Left ventricle myocardium inferior (tissue), 1 donor: ENCODE measurements at regions not wholly inside any gene's neighbourhood (a gene's known extent, or its start where the extent isn't known, plus 50 kb on each side); places are given as distances from the start of the nearest gene placed in this dataset.

Experiments
- DNase-seq: peaks from one replicate; pipeline ENCODE4 v3.0.0-alpha.2; 2020
- H3K27ac ChIP-seq: fragments of 200-600 bp; replicated peaks from 2 replicates; pipeline ENCODE4 v1.8.0; 2021
- H3K27me3 ChIP-seq: fragments of 200-600 bp; 2 replicates; pipeline ENCODE4 v1.8.0; 2021; ENCODE audit warnings: low read depth
- H3K36me3 ChIP-seq: fragments of 200-600 bp; 2 replicates; pipeline ENCODE4 v1.8.0; 2021
- H3K4me1 ChIP-seq: fragments of 200-600 bp; 2 replicates; pipeline ENCODE4 v1.8.0; 2021
- H3K4me3 ChIP-seq: fragments of 200-600 bp; 2 replicates; pipeline ENCODE4 v1.8.0; 2021; ENCODE audit warnings: mild to moderate bottlenecking, moderate library complexity
- H3K9me3 ChIP-seq: fragments of 200-600 bp; replicated peaks from 2 replicates; pipeline ENCODE4 v1.8.0; 2021
- CTCF ChIP-seq: fragments of 200-600 bp; IDR thresholded peaks from 2 replicates; pipeline ENCODE4 v1.8.0; 2021; ENCODE audit warnings: antibody characterized with exemption, mild to moderate bottlenecking, borderline replicate concordance
- intact Hi-C: fragments of 100-400 bp; cut with micrococcal nuclease; formaldehyde crosslinking; loops from one replicate; pipeline ENCODE4 v1.11.0; 2022
- donor health status: DM: no; HTN: yes; CAD: no; lungs with severe emphysema.

- intact Hi-C loops, result no loop called here
- H3K27me3 ChIP-seq, result peaks cover 16% of the 10 kb centered on the region
These were observed 205.5 kb upstream of the CAMK1G start for GRCh38 chr1:209377995-209378394.

GRCh38 chr1:209379280-209379679 lies 204.2 kb upstream of the CAMK1G start:
- no peak overlapping the region for H3K27ac ChIP-seq
- no peaks in the 10 kb centered on the region for H3K36me3 ChIP-seq
- H3K9me3 ChIP-seq, result no peaks in the 10 kb centered on the region
- no peak for DNase-seq
- intact Hi-C loops, result no loop called here
- H3K27me3 ChIP-seq, result peaks cover 16% of the 10 kb centered on the region
- no peak overlapping the region for H3K4me3 ChIP-seq
- H3K4me1 ChIP-seq, result no peaks in the 10 kb centered on the region
- no peak for TF ChIP-seq CTCF

More at GRCh38 chr1:209377995-209378394, 205.5 kb upstream of the CAMK1G start:
- Histone ChIP-seq H3K27ac (no peak overlapping the region), H3K9me3 (no peaks in the 10 kb centered on the region), H3K4me3 (no peak overlapping the region), H3K4me1 (no peaks in the 10 kb centered on the region), H3K36me3 (no peaks in the 10 kb centered on the region)
- TF ChIP-seq CTCF, result no peak
- DNase-seq, result no peak

- Histone ChIP-seq H3K4me1 (no peaks in the 10 kb centered on the region), H3K4me3 (no peak overlapping the region)
- no peak for TF ChIP-seq CTCF
These were observed 203.1 kb upstream of the CAMK1G start for GRCh38 chr1:209380420-209380819.

GRCh38 chr1:209382231-209383100 lies 201.0 kb upstream of the CAMK1G start:
- intact Hi-C loops, result no loop called here
- Histone ChIP-seq H3K4me1 (no peaks in the 10 kb centered on the region), H3K27me3 (peaks cover 16% of the 10 kb centered on the region), H3K27ac (no peak overlapping the region), H3K4me3 (no peak overlapping the region), H3K36me3 (no peaks in the 10 kb centered on the region), H3K9me3 (no peaks in the 10 kb centered on the region)
- no peak for DNase-seq
- no peak for TF ChIP-seq CTCF

More at GRCh38 chr1:209380420-209380819, 203.1 kb upstream of the CAMK1G start:
- intact Hi-C loops, result no loop called here
- DNase-seq, result no peak
- no peak overlapping the region for H3K27ac ChIP-seq
- H3K27me3 ChIP-seq, result peaks cover 16% of the 10 kb centered on the region
- H3K9me3 ChIP-seq, result no peaks in the 10 kb centered on the region
- H3K36me3 ChIP-seq, result no peaks in the 10 kb centered on the region

GRCh38 chr1:209383422-209383821 lies 200.1 kb upstream of the CAMK1G start:
- intact Hi-C loops, result no loop called here

More at GRCh38 chr1:209383422-209383821, 200.1 kb upstream of the CAMK1G start:
- Histone ChIP-seq H3K27ac (no peak overlapping the region), H3K36me3 (no peaks in the 10 kb centered on the region), H3K4me1 (no peaks in the 10 kb centered on the region), H3K27me3 (peaks cover 11% of the 10 kb centered on the region), H3K9me3 (no peaks in the 10 kb centered on the region), H3K4me3 (no peak overlapping the region)
- no peak for TF ChIP-seq CTCF
- no peak for DNase-seq
